ENCODE measurements at regions not wholly inside any gene's neighbourhood (a gene's known extent, or its start where the extent isn't known, plus 50 kb on each side); places are given as distances from the start of the nearest gene placed in this dataset.
"Not testable (repeated sequence)": the region's sequence is repeated elsewhere in the genome, so short reads cannot be mapped to it uniquely, and the experiment has no call there.

DNA sequence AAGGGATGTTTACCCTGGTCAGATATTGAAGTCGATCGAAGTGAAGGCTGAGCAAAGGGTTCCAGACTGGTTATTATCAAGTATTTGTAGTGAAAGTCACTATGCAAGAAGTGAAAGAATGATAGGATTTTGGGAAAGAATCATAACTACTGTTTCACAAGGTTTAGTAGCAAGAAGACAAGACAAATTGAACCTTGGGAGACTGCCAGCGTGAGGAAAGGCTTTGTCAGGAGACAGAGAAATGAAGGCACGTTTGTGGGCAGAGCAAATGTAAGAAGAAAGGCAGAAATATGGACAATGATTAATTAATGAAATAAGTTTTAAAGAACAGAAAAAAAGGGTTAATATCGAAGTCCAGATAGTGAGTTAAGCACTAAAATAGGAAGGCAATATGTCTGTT is 456.8 kb downstream of the TRIML1 start:
- no peak for DNase-seq

- DNase-seq, result no peak
Observed at GRCh38 chr4:188603646-188604045, 464.4 kb downstream of the TRIML1 start.

DNA sequence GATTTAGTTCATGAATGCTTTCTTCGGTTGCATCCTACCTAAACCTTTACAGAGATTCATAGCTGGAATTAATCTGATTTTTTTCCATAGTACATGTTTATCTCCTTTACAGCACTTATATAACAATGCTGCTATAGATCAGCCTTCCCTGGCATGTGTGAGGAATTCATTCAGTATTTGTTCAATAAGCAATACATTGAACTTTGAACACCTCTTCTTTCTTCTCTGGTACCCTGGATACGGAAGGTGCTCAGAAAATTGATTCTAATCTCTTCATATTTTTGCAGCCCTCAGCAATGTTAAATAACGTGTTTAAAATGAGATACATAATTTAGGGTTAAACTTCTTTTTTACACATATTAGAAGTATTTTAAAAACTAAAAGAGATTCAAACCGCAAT is 467.4 kb downstream of the TRIML1 start:
- no peak for DNase-seq

GRCh38 chr4:188611143-188611542 is 471.9 kb downstream of the TRIML1 start:
- no peak for DNase-seq

DNA sequence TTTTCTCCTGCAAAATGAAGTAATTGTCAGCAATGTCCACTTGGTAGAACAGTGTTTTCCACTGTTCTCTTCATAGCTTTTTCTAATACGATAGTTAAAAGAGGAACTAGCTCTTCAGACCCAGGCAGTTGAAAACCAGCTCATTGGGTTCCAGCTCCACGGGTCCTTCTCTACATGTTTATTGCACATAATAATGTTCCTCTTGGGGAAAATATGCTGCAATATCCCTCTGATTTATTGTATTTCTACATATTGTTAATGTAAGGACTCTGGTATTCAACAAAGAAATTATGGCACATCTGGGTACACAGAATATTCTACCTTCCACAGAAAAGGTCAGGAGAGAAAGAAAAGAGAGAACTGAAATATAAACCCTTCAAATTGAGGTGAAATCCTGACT is 473.4 kb downstream of the TRIML1 start:
- no peak for DNase-seq

GRCh38 chr4:188613976-188614375 is 474.7 kb downstream of the TRIML1 start:
- no peak for DNase-seq

- DNase-seq, result no peak
Observed at GRCh38 chr4:188619456-188620149, 480.4 kb downstream of the TRIML1 start.

- DNase-seq, result no peak
Observed at GRCh38 chr4:188620608-188621007, 481.4 kb downstream of the TRIML1 start.

- no peak for DNase-seq
Observed at GRCh38 chr4:188623314-188623854, 484.1 kb downstream of the TRIML1 start.

- no peak for DNase-seq
Observed at GRCh38 chr4:188624370-188624769, 485.1 kb downstream of the TRIML1 start.

DNA sequence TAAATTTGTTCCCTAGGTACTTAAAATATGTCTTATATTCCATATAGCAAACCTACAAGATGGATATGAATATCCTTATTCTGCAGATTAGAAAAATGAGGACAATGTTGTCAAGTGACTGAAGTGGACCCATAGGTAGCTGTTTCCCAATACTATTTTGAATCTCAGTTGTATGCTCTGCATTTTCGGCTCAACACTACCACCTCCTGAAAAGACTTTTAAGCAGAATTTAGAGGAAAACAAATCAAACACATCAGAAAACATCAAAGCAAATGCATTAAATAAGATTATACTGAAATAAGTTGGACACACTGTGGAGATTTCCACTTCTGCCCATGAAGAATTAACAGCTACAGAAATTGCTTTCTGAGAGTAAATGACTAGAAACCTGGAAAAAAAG is 488.7 kb downstream of the TRIML1 start:
- no peak for DNase-seq

DNA sequence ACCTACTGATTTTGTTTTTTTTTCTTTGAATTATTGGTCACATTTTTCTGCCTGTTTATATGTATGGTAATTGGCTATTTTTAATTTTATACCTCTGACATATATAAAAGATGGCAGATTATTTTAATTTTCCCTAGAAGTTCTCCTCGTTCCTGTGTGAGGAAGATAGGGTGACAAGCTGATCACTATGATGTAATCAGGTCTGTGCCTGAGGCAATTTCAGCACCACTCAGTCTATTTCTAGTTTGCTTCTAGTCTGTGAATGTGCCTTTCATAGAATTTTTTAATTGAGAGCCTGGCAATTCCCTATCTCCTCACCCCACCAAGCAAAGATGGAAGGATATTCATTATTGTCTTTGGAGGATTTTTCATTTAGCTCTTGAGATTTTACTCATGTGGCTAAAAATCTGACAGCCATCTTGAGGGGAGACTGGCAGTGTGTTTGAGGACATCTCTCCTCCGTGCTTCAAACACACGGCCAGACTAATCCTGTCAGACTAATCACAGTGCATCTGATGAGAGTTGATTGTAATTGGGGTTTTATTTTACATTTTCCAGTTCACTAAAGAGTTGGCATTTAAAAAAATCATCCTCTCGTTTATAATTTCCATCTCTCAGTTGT is 500.3 kb downstream of the TRIML1 start:
- no peak for DNase-seq

GRCh38 chr4:188647820-188648370 is 508.7 kb downstream of the TRIML1 start:
- no peak for DNase-seq

- no peak for DNase-seq
Observed at GRCh38 chr4:188649635-188650034, 510.4 kb downstream of the TRIML1 start.

DNA sequence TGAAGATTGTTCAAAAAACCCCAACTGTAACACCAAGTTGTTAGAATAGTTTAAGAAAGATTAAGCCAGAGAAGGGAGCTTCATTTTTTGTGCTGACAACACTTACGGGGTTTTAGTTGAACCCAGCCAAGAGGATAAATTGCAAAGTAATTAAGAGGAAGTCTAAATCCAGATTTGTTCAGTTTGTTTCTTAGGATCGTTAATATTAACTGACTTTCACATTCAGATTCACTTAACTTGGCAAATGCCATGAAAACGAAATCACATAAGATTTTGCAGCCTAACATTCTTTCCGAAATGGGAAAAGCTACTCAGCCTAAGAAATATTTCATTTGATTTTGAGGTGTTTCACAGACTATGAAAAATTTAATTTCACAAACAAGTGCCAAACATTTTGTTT is 511.3 kb downstream of the TRIML1 start:
- no peak for DNase-seq

DNA sequence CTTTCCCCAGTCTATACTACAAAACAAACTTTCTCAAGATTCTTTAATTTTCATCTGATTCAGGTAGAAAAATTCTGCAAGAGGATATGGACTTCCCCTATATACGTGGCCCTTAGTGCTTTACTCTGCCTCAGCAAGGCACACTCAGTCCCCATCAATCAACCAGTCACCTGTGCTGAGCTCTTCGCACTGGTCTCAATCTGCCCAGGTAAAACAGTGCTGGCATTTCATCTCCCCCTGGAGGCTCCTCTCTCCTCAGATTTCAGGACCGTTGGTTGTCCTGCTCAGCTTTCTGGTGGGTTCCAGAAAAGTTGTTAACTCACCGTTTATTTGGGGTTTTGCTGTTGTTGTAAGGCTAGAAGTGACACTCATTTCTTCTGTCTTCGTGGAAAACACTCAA is 518.1 kb downstream of the TRIML1 start:
- DNase-seq, result no peak

DNA sequence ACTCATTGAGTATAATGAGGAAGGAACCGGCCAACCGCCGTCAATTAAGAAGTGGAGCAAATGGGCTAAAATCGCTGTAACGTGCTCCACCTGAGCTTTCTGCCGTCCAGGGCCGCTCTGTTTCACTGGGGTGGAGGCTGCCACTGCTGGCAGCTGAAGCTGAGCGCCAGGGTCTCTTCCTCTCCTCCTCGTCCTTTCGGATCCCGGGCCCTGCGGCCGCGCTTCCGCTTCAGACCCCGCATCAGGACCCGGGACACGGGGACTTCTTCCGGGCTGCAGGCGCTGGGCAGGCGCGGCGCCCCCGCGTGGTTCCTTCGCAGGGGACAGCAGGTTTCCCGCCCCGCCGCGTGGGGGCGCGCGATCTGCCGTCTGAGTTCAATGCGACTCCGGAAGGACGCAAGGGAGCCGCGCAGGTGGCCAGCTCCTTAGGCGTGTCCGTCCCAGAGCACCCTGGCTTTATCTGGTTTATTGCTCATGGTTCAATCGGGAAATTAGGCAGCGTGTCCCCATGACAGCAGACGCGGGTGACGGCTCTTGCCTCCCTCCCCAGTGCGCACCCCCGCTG is 519.8 kb downstream of the TRIML1 start:
- no peak for DNase-seq

GRCh38 chr4:188660796-188661195 is 521.6 kb downstream of the TRIML1 start:
- DNase-seq, result no peak

- DNase-seq, result no peak
Observed at GRCh38 chr4:188661502-188661901, 522.3 kb downstream of the TRIML1 start.

DNA sequence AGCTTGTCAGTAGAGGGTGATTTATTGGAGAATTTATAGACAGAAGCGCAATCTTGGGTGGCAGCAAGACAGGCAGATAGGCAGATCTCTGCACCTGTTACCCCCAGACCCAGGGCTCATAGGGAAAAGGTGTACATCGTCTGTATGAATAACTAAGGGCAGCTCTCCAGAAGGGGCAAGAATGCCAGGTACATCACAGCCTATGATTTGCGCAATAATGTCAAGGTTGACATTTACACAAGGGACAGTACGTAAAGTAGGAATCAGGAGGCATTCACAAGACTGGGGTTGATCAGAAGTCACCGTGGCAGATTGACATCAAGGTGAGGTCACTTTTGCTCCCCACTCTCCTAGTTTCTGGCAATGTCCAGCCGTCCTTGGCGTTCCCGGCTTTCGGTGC is 524.1 kb downstream of the TRIML1 start:
- DNase-seq, result no peak

GRCh38 chr4:188665491-188666457 is 526.5 kb downstream of the TRIML1 start:
- no peak for DNase-seq

DNA sequence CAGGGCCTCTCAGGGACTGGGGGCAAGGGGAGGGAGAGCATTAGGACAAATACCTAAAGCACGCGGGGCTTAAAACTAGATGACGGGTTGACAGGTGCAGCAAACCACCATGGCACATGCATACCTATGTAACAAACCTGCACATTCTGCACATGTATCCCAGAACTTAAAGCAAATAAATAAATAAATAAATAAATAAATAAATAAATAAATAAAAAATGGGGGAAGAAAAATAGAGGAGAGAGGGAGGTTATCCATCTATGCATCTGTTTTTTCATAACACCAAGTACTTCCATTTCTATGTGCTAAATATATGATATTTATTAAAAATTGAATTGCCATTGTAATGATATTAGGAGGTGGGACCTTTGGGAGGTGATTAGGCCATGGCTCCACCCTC is 539.5 kb downstream of the TRIML1 start:
- not testable (repeated sequence) for DNase-seq
